ENCODE measurements at regions not wholly inside any gene's neighbourhood (a gene's known extent, or its start where the extent isn't known, plus 50 kb on each side); places are given as distances from the start of the nearest gene placed in this dataset.

DNA sequence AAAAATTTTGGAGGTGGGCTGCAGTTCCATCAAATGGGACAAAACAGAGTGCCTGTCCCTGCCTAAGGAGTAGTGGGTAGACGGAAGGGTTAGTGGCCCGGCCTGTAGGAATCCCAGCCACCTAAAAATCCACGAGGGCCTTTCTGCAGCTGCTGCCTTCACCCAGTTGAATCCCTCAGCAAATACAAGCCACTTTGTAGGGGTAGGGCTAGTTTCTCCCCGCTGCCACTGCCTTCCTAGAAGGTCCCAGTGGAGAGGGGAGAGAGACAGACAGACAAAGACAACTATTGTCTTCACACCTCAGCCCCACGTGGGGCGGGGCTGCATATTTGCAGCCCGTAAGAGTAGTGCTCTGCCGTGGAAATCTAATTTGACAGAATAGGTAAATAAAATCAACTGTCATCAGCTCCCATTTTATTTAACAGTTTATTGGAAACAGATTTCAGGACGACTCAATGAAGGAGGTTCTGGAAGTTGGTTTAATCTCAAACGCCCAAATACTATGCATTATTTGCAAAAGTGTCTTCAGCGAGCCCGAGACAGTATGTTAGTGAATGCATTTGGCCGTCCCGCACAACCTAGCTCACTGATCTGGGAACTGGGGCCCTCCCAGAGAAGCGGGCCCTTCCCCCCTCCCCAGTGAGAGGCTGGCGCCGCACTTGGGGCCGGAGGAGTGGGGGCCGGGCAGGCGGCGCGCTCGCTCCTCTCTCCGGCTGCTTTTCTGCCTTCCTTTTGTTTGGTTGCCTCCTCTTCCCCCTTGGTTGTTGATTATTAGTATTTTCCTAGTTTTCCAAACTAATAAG is 67.6 kb upstream of the TBCA start:
- H3K36me3 ChIP-seq (ENCODE audit: insufficient read depth, low read length): no peaks in the 10 kb centered on the region
- H3K4me1 ChIP-seq (ENCODE audit: insufficient read depth, low read length): peaks cover 37% of the 10 kb centered on the region
- no peak overlapping the region for H3K4me3 ChIP-seq (ENCODE audit: low read length)
- peak overlapping the region; percentile 19 for H2AFZ ChIP-seq (ENCODE audit: low read depth, low read length)
- H3K9me3 ChIP-seq (ENCODE audit: low read length): peaks cover 3% of the 10 kb centered on the region
- peaks cover 75% of the 10 kb centered on the region for H3K27me3 ChIP-seq (ENCODE audit: insufficient read depth, low read length)

DNA sequence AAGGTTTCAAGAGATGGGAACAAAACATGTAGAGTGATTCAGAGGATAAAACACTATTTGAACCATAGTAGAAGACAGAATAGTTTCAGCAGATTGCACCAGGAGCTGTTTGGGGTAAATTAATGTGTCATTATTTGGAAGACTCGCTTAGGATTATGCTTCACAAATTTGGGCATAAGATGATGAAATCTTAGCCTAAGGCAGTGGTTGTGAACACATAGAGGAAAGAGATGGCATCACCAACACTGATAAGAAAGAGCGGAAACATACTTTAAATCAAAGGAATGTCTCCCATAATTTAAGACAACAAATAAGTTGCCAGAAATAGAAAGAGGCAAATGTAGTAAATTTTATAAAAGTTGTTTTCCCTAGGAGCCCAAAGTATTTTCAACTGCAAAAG is 66.1 kb upstream of the TBCA start:
- H2AFZ ChIP-seq (ENCODE audit: low read depth, low read length): no peak overlapping the region
- no peak overlapping the region for H3K4me3 ChIP-seq (ENCODE audit: low read length)
- peaks cover 26% of the 10 kb centered on the region for H3K4me1 ChIP-seq (ENCODE audit: insufficient read depth, low read length)
- H3K9me3 ChIP-seq (ENCODE audit: low read length): peaks cover 3% of the 10 kb centered on the region
- H3K36me3 ChIP-seq (ENCODE audit: insufficient read depth, low read length): no peaks in the 10 kb centered on the region
- H3K27me3 ChIP-seq (ENCODE audit: insufficient read depth, low read length): peaks cover 78% of the 10 kb centered on the region

DNA sequence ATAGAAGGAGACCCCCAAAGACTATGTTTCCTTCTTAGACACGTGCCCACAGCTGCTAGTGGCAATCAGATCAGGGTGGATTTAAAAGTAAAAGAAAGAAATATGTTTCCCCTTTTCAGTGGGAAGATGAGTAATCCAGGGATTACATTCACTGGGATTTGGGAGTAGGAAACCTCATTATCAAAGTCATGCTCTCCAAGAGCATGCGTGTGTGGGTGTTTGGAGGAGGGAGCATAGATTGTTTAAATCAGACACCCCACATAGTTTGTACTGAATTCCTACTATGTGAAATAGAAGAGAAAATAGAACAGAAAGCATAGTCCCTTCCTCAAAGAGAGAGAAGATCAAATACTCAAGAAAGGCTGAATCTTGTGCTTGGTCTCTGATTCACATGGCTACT is 65.5 kb upstream of the TBCA start:
- Histone ChIP-seq H3K4me1 (ENCODE audit: insufficient read depth, low read length) (peaks cover 19% of the 10 kb centered on the region), H3K27me3 (ENCODE audit: insufficient read depth, low read length) (peaks cover 81% of the 10 kb centered on the region), H3K36me3 (ENCODE audit: insufficient read depth, low read length) (no peaks in the 10 kb centered on the region), H2AFZ (ENCODE audit: low read depth, low read length) (no peak overlapping the region), H3K4me3 (ENCODE audit: low read length) (no peak overlapping the region), H3K9me3 (ENCODE audit: low read length) (peaks cover 3% of the 10 kb centered on the region)

DNA sequence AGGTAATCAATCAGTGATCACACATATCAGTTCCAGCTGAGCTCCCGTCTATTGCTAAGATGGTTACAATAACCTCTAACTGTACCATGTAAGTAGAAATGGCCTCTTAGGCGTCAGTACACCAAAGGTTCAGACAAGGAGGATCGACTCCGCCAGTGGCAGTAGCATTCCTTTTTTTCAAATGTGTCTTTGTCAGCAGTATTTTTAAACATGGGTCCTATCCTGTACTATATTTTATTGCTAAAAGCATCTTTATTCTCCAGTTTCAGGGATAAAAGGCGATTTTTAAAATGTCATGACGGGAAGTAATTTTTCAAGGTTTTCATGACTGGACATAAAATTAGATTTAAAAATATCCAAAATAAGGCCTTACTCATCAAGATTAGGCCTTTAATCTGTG is 64.8 kb upstream of the TBCA start:
- H3K4me1 ChIP-seq (ENCODE audit: insufficient read depth, low read length): peaks cover 12% of the 10 kb centered on the region
- H3K9me3 ChIP-seq (ENCODE audit: low read length): peaks cover 5% of the 10 kb centered on the region
- no peak overlapping the region for H2AFZ ChIP-seq (ENCODE audit: low read depth, low read length)
- peaks cover 84% of the 10 kb centered on the region for H3K27me3 ChIP-seq (ENCODE audit: insufficient read depth, low read length)
- H3K4me3 ChIP-seq (ENCODE audit: low read length): no peak overlapping the region
- H3K36me3 ChIP-seq (ENCODE audit: insufficient read depth, low read length): no peaks in the 10 kb centered on the region

DNA sequence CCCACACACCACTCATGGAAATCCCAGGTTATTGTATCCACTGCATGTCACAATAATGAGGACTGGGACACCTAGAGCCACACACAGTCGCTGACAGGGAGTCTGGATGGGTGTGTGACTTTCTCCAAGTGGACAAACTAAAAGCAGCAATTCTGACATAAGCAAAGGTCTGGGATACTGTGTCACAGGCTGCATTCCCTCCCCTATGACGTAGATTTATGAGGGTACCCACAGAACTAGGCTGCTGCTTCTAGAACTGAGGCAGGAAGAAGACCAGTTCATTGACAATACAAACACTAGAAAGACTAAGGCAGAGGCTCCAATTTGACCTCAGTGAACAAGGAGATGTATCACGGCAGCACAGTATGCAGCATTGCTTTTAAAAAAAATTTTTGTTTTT is 63.6 kb upstream of the TBCA start:
- Histone ChIP-seq H2AFZ (ENCODE audit: low read depth, low read length) (no peak overlapping the region), H3K9me3 (ENCODE audit: low read length) (peaks cover 5% of the 10 kb centered on the region), H3K4me1 (ENCODE audit: insufficient read depth, low read length) (peaks cover 10% of the 10 kb centered on the region), H3K4me3 (ENCODE audit: low read length) (no peak overlapping the region), H3K27me3 (ENCODE audit: insufficient read depth, low read length) (peaks cover 76% of the 10 kb centered on the region), H3K36me3 (ENCODE audit: insufficient read depth, low read length) (no peaks in the 10 kb centered on the region)

DNA sequence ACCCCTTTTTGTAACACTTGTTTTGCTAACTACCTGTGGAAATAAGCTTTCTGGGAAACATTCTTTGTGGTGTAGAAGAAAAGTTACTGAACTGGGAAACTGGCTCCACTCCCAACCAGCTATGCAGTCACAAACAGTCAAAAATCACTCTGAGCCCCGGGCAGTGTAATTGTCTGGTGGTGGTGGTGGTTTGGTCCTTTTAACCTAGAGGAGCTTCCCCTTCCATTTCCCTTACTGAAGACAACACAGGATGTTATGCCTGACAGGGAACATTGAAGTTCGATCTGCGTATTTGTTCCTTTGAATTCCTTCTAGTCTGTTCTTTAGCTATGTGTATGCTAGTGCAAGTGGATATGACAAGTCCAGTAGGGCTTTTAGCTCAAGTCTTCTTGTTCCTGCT is 56.8 kb upstream of the TBCA start:
- Histone ChIP-seq H3K4me1 (ENCODE audit: insufficient read depth, low read length) (no peaks in the 10 kb centered on the region), H3K36me3 (ENCODE audit: insufficient read depth, low read length) (no peaks in the 10 kb centered on the region), H2AFZ (ENCODE audit: low read depth, low read length) (no peak overlapping the region), H3K4me3 (ENCODE audit: low read length) (no peak overlapping the region), H3K27me3 (ENCODE audit: insufficient read depth, low read length) (peaks cover 42% of the 10 kb centered on the region), H3K9me3 (ENCODE audit: low read length) (peaks cover 2% of the 10 kb centered on the region)

DNA sequence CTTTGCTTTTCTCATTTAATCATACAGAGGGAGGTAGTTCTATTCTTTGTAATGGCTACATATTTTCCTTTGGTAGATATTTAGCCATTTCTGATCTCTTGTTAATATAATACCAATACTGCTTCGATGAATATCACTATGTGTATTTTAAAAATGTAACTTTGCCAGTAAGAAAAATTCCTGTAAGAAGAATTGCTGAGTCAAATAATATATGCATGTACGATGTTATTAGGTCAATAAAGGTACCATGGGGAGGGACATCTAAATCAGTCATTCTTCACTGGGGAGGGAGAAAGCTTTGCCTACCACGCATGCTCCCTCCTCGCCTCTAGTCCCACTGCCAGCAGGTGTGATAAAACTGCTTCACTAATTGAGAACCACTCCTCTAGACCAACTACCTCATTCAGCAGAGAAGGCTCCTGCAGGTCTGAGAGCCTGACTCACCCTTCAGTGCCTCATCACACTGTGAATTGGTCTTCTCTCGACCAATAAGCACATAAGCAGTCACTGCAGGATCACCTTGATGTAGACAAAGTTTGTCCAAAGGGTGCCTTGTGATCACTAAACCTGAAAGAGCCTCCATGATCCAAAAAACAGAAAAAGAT is 56.1 kb upstream of the TBCA start:
- Histone ChIP-seq H3K36me3 (ENCODE audit: insufficient read depth, low read length) (no peaks in the 10 kb centered on the region), H3K9me3 (ENCODE audit: low read length) (peaks cover 2% of the 10 kb centered on the region), H3K4me1 (ENCODE audit: insufficient read depth, low read length) (no peaks in the 10 kb centered on the region), H2AFZ (ENCODE audit: low read depth, low read length) (no peak overlapping the region), H3K4me3 (ENCODE audit: low read length) (no peak overlapping the region), H3K27me3 (ENCODE audit: insufficient read depth, low read length) (peaks cover 42% of the 10 kb centered on the region)

DNA sequence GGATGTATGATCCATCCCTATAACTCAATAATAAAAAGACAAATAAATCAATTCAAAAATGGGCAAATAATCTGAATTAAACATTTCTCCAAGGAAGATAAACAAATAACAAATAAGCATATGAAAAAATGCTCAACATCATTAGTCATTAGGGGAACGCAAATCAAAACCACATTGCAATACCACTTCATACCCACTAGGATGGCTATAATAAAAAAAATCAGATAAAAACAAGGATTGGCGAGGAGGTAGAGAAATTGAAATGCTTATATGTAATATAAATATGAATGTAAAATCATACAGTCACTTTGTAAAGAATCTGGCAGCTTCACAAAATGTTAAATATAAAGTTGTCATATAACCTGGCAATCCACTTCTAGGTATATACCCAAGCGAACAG is 52.3 kb upstream of the TBCA start:
- Histone ChIP-seq H3K36me3 (ENCODE audit: insufficient read depth, low read length) (no peaks in the 10 kb centered on the region), H3K27me3 (ENCODE audit: insufficient read depth, low read length) (peaks cover 25% of the 10 kb centered on the region), H3K9me3 (ENCODE audit: low read length) (no peaks in the 10 kb centered on the region), H2AFZ (ENCODE audit: low read depth, low read length) (no peak overlapping the region), H3K4me1 (ENCODE audit: insufficient read depth, low read length) (peaks cover 10% of the 10 kb centered on the region), H3K4me3 (ENCODE audit: low read length) (no peak overlapping the region)

Measured in neuron (in vitro differentiated cells).